Pancreas (tissue), 10 donors: ENCODE measurements at regions not wholly inside any gene's neighbourhood (a gene's known extent, or its start where the extent isn't known, plus 50 kb on each side); places are given as distances from the start of the nearest gene placed in this dataset.
"Not testable (repeated sequence)": the region's sequence is repeated elsewhere in the genome, so short reads cannot be mapped to it uniquely, and the experiment has no call there.

ENCODE experiments used
- ATAC-seq, 4 donors: fragments of 200-7000 bp; cut with Tn5 transposase; one replicate each; pipeline versions ENCODE4 v1.8.0 to v1.9.1; 2020; ENCODE audit warnings: mild to moderate bottlenecking in 4 of 4, moderate library complexity in 4 of 4
- DNase-seq, 6 donors: peaks; one replicate each; pipeline ENCODE4 v3.0.0-alpha.2; 2020
- FAIRE-seq: peaks from 2 replicates; lab custom pipeline; 2012; peaks lifted over from hg19 to GRCh38; lab: Jason Lieb, UNC
- H3K27ac ChIP-seq, 4 donors: fragments of 200-600 bp; sonication (generic); 1 replicate in 3 of 4; 2 replicates in 1 of 4; pipeline versions ENCODE4 v1.5.0 to v1.8.0; 2020
- H3K27me3 ChIP-seq, 4 donors: fragments of 200-600 bp; one replicate each; pipeline ENCODE4 v1.8.0; 2021
- H3K36me3 ChIP-seq, 3 donors: fragments of 200-600 bp; sonication (generic) in 1 of 3; one replicate each; pipeline versions ENCODE4 v1.5.0 to v1.8.0; 2020 to 2021
- H3K4me1 ChIP-seq, 3 donors: fragments of 200-600 bp; one replicate each; pipeline ENCODE4 v1.8.0; 2021
- H3K4me3 ChIP-seq, 4 donors: fragments of 200-600 bp; sonication (generic) in 2 of 4; one replicate each; pipeline versions ENCODE4 v1.5.0 to v1.8.0; 2020 to 2021
- H3K9me3 ChIP-seq, 4 donors: fragments of 200-600 bp; one replicate each; pipeline ENCODE4 v1.8.0; 2021
- WGBS, 2 donors: extraction: QIAGEN DNeasy Blood & Tissue Kit; methylation state at CpG; one replicate each; pipeline ENCODE4 v1.1.7; 2013; 5-methylcytosine and 5-hydroxymethylcytosine counted together
- intact Hi-C, 3 donors: fragments of 100-400 bp; cut with DNase I; formaldehyde crosslinking; loops; one replicate each; pipeline versions ENCODE4 v1.11.1 to v1.14.2; 2022
- TF ChIP-seq, protein P1 (sequence below), 4 donors: fragments of 200-600 bp; sonication (generic) in 3 of 4; IDR thresholded peaks; one replicate each; pipeline versions ENCODE4 v1.5.0 to v1.8.0; 2021; ENCODE audit warnings: antibody characterized with exemption in 4 of 4
- donor health status: healthy with polysubstance abuse.
- donor health status: DM: no; HTN: no; CAD: no; lungs with moderate emphysema.
- donor health status: DM: no; HTN: no; CAD: no.
- donor health status: control.
- donor health status: control.
- donor health status: Bipolar disorder and iron deficiency.
- donor health status: DM: yes; HTN: yes; CAD: no.
- donor health status: DM: no; HTN: no; CAD: no.
- donor health status: DM: no; HTN: no; CAD: no.
- donor health status: DM: yes; HTN: yes; CAD: no.

DNA sequence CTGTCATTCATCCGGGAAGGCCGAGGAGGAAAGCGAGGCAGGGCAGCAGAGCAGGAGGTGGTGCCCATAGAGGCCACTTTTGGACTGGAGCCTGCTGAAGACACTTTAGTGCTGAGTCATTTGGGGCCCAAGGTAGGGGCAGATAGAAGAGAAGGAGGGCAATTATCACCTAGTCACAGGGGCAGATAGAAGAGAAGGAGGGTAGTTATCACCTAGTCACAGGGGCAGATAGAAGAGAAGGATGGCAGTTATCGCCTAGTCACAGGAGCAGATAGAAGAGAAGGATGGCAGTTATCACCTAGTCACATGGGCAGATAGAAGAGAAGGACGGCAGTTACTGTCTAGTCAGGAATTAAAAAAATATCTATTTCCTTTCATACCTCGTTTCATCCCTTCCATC lies 1372.6 kb downstream of the FOXD4L5 start:
- FAIRE-seq, DNase-seq, H3K4me1 ChIP-seq, H3K9me3 ChIP-seq, H3K27me3 ChIP-seq, ATAC-seq, H3K36me3 ChIP-seq, intact Hi-C loops, H3K4me3 ChIP-seq, H3K27ac ChIP-seq: not testable (repeated sequence)
- WGBS, 2 donors: 41 to 56% methylated on average over 3 to 6 of the region's 6 CpGs

GRCh38 chr9:63909076-63909475 lies 1375.9 kb downstream of the FOXD4L5 start:
- H3K4me1 ChIP-seq, H3K36me3 ChIP-seq, FAIRE-seq, H3K9me3 ChIP-seq, intact Hi-C loops, DNase-seq, H3K4me3 ChIP-seq, H3K27me3 ChIP-seq, H3K27ac ChIP-seq, ATAC-seq: not testable (repeated sequence)
- 47 to 56% methylated on average over 3 of the region's 3 CpGs for WGBS, 2 donors

GRCh38 chr9:63899637-63900190 lies 1385.3 kb downstream of the FOXD4L5 start:
- peak in 1 of 6 donors; percentile 58 for DNase-seq
- intact Hi-C loops, H3K36me3 ChIP-seq, H3K9me3 ChIP-seq, H3K4me1 ChIP-seq, FAIRE-seq, H3K4me3 ChIP-seq, H3K27ac ChIP-seq, H3K27me3 ChIP-seq, ATAC-seq: not testable (repeated sequence)
- WGBS, 2 donors: 72 to 73% methylated on average over 16 of the region's 16 CpGs

DNA sequence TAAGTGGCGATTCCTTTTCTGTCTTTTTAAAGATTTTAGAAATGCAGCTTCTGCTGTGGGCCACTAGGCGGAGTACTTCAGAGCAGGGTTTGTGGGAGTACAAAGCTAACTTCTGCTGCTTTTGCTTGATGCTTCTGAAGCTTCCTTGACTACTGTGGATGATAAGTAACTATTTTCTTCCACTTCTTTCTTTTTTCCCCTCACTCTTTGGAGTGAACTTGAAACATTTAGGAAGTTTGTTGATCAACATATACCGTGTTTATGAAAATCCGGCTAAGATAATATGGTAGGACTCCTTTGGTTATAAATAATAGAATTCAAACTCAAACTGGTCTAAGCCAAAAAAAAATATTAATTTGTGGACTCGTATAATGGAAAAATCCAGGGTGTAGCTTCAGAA lies 1403.6 kb downstream of the FOXD4L5 start:
- H3K36me3 ChIP-seq, intact Hi-C loops, H3K9me3 ChIP-seq, H3K27ac ChIP-seq, H3K4me3 ChIP-seq, H3K4me1 ChIP-seq, DNase-seq, ATAC-seq, H3K27me3 ChIP-seq: not testable (repeated sequence)
- 48 to 64% methylated on average over 4 of the region's 5 CpGs for WGBS, 2 donors
- peak; percentile 37 for FAIRE-seq

DNA sequence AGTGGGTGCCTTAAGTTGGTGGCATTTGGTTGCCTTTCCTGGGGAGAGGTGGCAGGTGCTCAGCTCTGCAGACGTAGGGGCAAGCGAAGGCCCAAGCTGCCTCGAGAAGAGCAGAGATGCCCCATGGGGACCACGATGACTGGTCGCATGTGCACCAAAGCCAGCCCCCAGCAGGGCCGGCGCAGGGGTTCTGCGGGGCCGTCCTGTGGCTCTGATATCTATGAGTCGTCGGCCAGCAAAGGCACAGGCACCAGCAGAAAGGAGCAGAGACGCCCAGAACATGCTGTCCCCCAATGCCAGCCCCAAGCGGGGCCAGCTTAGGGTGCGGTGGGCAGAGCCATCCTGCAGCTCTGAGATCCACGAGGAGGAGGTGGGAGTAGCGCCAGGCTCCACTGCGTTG lies 1408.6 kb downstream of the FOXD4L5 start:
- H3K27me3 ChIP-seq, H3K9me3 ChIP-seq, FAIRE-seq, H3K27ac ChIP-seq, H3K36me3 ChIP-seq, H3K4me3 ChIP-seq, H3K4me1 ChIP-seq, intact Hi-C loops, ATAC-seq: not testable (repeated sequence)
- WGBS, 2 donors: 76 to 78% methylated on average over 12 to 14 of the region's 17 CpGs
- DNase-seq: peak in 1 of 6 donors; percentile 29

GRCh38 chr9:63859475-63860215 lies 1425.4 kb downstream of the FOXD4L5 start:
- Histone ChIP-seq H3K9me3 (no peaks in the 10 kb centered on the region), H3K4me3 (peak overlapping the region in 2 of 4 donors; percentile 49), H3K27ac (no peak overlapping the region), H3K27me3 (no peaks in the 10 kb centered on the region), H3K4me1 (no peaks in the 10 kb centered on the region), H3K36me3 (no peaks in the 10 kb centered on the region)
- TF ChIP-seq, protein P1, sequence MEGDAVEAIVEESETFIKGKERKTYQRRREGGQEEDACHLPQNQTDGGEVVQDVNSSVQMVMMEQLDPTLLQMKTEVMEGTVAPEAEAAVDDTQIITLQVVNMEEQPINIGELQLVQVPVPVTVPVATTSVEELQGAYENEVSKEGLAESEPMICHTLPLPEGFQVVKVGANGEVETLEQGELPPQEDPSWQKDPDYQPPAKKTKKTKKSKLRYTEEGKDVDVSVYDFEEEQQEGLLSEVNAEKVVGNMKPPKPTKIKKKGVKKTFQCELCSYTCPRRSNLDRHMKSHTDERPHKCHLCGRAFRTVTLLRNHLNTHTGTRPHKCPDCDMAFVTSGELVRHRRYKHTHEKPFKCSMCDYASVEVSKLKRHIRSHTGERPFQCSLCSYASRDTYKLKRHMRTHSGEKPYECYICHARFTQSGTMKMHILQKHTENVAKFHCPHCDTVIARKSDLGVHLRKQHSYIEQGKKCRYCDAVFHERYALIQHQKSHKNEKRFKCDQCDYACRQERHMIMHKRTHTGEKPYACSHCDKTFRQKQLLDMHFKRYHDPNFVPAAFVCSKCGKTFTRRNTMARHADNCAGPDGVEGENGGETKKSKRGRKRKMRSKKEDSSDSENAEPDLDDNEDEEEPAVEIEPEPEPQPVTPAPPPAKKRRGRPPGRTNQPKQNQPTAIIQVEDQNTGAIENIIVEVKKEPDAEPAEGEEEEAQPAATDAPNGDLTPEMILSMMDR (IDR thresholded peaks at IDR 0.05): no peak
- intact Hi-C loops: no loop called here
- ATAC-seq (peak; percentile 47 to 83 (median 61)), DNase-seq (peak; percentile 13 to 62 (median 44)), FAIRE-seq (no peak)
- 31 to 34% methylated on average over 46 to 51 of the region's 52 CpGs for WGBS, 2 donors

- WGBS, 2 donors: 23 to 35% methylated on average over 22 to 24 of the region's 24 CpGs
- FAIRE-seq, H3K27ac ChIP-seq, H3K9me3 ChIP-seq, H3K4me1 ChIP-seq, H3K36me3 ChIP-seq, intact Hi-C loops, ATAC-seq, H3K27me3 ChIP-seq: not testable (repeated sequence)
- DNase-seq: peak in 3 of 6 donors; percentile 15 to 53 (median 35)
- H3K4me3 ChIP-seq: peak overlapping the region in 2 of 4 donors; percentile 49
Observed at GRCh38 chr9:63859090-63859474, 1425.9 kb downstream of the FOXD4L5 start.

GRCh38 chr9:63853140-63853751 lies 1431.8 kb downstream of the FOXD4L5 start:
- H3K4me3 ChIP-seq, H3K36me3 ChIP-seq, FAIRE-seq, intact Hi-C loops, H3K27me3 ChIP-seq, H3K27ac ChIP-seq, H3K9me3 ChIP-seq, DNase-seq, ATAC-seq, H3K4me1 ChIP-seq: not testable (repeated sequence)
- WGBS, 2 donors: 75 to 78% methylated on average over 15 of the region's 15 CpGs

GRCh38 chr9:63824804-63825203 lies 1460.2 kb downstream of the FOXD4L5 start:
- H3K36me3 ChIP-seq, H3K27me3 ChIP-seq, DNase-seq, H3K27ac ChIP-seq, FAIRE-seq, intact Hi-C loops, H3K4me1 ChIP-seq, H3K4me3 ChIP-seq, H3K9me3 ChIP-seq, ATAC-seq: not testable (repeated sequence)
- WGBS, 2 donors: 6 to 9% methylated on average over 1 of the region's 1 CpG

DNA sequence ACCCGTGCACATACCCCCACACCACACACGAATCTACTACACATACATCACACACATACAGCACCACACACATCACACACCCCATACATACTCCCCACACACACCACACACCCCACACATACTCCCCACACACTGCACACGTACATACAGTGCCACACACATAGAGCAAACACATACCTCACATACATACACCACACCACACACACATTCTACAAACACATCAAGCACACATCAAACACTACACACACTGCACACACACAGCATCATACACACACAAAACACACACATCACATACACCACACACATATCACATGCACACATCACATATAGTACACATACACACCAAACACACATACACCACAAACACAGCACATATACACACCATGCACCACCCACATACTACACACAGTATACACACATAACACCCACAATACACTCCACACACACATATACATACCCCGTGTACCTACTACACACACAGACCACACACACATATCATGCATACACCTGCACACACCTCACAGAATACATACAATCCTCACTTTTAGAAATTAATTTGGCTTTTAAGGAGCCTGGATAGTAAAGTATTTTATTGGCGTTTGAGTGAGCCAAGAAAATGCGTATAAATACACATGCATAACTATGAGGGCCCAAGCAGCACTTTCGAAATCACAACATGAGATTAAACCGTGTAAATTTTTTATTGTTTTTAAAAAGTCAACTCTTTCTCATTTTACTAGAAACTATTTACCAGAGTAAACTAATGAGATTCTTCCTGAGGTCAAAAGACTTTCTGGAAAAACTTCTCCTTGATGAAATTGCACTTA lies 1461.4 kb downstream of the FOXD4L5 start:
- intact Hi-C loops, H3K4me1 ChIP-seq, H3K36me3 ChIP-seq, H3K4me3 ChIP-seq, H3K9me3 ChIP-seq, DNase-seq, FAIRE-seq, H3K27ac ChIP-seq, H3K27me3 ChIP-seq: not testable (repeated sequence)
- 45 to 55% methylated on average over 8 of the region's 8 CpGs for WGBS, 2 donors
- ATAC-seq: peak in 3 of 4 donors; percentile 44 to 72 (median 69)
